ENCODE measurements at regions not wholly inside any gene's neighbourhood (a gene's known extent, or its start where the extent isn't known, plus 50 kb on each side); places are given as distances from the start of the nearest gene placed in this dataset.

DNA sequence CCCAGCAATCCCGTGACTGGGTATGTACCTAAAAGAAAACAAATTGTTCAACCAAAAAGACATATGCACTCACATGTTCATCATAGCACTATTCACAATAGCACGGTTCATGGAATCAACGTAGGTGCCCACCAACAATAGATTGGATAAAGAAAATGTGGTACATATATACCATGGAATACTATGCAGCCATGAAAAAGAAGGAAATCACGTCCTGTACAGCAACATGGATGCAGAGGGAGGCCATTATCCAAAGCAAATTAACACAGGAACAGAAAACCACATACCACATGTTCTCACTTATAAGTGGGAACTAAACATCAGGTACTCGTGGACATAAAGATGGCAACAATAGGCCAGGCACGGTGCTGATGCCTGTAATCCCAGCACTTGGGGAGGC, 207.9 kb upstream of the TNP1 start:
- TF ChIP-seq, protein P1, sequence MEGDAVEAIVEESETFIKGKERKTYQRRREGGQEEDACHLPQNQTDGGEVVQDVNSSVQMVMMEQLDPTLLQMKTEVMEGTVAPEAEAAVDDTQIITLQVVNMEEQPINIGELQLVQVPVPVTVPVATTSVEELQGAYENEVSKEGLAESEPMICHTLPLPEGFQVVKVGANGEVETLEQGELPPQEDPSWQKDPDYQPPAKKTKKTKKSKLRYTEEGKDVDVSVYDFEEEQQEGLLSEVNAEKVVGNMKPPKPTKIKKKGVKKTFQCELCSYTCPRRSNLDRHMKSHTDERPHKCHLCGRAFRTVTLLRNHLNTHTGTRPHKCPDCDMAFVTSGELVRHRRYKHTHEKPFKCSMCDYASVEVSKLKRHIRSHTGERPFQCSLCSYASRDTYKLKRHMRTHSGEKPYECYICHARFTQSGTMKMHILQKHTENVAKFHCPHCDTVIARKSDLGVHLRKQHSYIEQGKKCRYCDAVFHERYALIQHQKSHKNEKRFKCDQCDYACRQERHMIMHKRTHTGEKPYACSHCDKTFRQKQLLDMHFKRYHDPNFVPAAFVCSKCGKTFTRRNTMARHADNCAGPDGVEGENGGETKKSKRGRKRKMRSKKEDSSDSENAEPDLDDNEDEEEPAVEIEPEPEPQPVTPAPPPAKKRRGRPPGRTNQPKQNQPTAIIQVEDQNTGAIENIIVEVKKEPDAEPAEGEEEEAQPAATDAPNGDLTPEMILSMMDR (IDR thresholded peaks at IDR 0.05): no peak
- no peak for TF ChIP-seq EZH2 (IDR thresholded peaks at IDR 0.05; ENCODE audit: borderline replicate concordance, insufficient read depth, low read depth, low read length, poor library complexity, severe bottlenecking)
